ENCODE measurements at regions not wholly inside any gene's neighbourhood (a gene's known extent, or its start where the extent isn't known, plus 50 kb on each side); places are given as distances from the start of the nearest gene placed in this dataset.

DNA sequence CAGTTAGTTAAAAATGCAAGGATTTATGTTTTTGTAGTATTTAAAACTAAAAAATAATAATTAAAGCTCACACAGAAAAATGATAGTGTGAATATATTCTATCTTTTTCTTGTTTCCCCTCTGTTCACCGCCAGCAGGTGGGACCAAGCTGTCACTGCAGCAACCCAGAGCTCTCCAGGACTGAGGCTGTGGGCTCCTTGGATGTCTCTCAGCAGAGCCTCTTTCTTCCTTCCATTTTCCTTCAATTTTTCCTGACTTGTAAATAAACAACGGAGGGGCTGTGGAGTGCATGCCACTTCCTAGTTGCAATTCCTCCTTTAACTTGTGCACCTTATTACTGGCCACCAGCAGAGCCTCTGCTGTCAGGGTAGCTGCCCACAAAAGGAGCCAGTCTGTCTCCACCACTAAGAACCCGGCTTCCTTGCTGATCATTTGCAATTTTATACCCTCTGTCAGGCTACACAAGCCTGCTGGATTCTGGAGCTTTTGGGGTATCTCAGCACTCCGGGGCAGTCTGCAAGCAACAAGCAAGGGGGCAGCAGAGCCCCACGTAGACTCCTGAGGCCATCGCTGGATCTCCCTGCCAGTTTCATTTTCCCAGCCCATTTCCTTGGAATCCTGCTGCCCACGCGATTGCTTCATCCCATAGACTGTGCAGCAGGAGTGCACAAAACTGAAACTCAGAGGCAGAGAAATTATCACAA is 1467.4 kb downstream of the C4orf33 start:
- no peak for DNase-seq

DNA sequence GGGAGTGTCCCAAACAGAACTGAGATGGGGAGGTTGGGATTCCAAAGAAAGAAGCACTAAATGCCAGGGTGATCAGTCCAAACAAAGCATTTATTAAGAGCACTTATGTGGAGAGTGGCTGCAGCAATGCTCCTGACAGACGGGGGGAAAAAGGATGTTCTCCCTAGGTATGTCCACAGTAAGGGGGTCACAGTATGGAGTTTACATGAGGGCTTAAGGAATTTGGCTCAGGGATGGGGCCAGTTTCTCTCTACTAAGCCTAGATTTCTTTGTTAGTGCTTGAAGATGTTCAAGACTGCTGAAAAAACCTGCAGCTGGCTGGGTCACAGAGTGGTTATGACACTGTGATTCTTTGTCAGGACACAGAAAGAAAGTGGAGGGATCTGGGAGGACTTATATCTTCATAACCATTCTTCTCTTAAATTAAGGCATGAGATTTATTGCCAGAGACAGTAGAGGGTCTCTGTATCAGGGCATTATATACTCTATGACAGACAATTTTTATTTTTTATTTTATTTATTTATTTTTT is 1468.0 kb downstream of the C4orf33 start:
- DNase-seq = no peak

DNA sequence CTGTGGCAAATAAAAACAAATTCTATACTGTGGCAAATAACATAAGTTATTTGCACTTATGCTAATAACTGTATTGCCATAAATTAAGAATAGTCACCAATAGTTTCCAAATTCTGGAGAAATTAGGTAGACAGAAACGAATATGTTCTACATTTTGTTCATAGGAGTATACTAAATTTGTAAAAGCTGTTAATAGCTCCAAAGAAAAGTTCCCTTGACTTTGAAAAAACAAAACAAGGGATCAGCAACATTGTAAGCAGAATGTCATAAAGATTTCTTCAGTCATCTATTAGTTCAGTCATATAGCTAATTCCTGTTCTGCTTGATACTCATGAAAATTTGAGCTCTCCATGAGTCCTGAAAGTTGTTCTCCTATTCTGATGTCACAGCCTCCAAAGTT is 1472.8 kb downstream of the C4orf33 start:
- no peak for DNase-seq

DNA sequence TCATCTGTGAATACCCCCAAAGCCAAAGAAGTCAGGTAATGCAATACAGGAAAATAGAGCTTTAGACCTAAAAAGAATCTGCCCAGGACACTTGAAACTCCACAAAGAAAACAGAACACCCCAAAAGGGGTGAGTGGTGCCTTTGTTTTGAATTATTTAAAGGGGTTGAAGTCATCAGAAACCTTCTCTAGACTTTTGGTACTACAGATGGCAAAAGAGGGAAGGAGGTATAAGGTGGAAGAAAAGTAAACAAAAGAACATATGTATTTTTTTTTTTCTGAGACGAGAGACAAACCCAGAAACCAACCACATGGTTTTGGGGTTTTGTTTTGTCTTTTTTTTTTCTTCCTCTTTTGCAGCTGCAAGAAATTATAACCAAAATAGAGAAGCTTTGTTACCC is 1477.8 kb downstream of the C4orf33 start:
- no peak for DNase-seq

DNA sequence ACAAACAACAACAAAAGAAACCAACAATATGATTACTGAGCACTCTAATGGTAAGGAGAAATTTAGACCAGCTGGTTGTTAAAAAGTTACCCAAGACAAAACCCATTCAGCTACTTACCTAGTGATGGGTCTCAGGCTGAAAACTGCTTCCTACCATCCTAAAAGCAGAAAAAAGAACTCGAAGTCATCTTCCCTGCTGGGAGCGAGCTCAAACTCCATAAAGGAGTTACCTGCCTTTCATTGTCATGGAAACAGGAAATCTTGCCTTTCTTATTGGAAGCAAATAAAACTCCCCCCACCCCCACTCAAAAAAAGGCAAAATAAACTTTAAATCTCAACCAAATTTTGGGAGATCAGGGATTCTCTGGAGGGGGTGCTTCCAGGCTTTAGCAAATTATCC is 1478.3 kb downstream of the C4orf33 start:
- DNase-seq = no peak

DNA sequence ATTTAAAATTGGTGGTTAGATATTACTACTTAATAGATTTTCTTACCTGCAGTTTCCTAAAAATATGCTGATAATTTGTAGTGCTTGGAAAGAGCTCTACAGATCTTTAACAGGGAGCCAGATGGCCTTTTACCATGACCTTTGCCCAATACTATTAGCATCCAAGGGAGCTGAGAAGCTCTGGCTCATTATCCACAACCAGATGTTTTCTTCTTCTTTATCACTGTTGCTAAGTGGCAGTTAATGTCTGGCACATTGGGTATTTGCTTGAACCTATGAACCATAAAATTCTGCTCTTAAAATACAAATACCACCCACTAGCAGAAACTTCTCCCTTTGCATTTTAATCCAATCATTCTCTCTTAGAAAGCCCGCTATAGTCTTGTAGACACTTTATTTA is 1480.3 kb downstream of the C4orf33 start:
- DNase-seq = no peak

DNA sequence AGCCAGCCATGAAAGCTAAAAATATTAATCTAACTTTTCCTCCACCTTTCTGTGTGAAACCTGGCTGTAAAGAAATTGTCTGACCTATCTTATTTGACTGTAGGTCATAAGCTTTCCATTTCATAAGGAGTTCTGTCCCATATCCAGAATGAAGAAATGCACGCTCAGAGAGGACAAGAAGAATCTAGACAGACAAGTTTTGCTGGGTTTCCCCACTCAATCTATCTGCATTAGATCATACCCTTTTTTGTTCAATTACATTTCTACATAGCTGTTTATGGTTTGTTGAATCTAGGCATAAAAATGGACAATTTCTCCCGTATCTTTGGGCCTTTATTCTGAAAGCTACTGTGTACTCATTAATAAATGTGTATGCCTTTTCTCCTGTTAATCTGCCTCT is 1495.1 kb downstream of the C4orf33 start:
- DNase-seq = no peak

DNA sequence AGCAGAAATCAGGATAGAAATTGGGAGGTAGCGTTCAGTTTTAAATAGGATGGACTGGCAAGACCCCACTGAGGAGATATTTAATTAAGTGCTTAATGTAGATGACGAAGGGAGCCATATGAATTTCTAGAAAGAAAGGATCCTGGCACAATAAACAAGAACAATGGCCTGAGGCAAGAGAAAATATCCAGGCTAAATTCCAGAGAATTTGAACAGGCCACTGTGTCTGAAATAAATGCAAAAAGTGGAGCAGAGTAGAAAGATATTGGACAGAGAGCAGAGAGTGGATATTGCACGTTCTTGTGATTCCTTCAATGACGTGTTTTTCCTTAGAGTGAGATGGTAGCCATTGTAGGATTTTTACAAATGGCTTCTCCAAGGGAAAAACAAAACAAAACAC is 1504.8 kb downstream of the C4orf33 start:
- no peak for DNase-seq

DNA sequence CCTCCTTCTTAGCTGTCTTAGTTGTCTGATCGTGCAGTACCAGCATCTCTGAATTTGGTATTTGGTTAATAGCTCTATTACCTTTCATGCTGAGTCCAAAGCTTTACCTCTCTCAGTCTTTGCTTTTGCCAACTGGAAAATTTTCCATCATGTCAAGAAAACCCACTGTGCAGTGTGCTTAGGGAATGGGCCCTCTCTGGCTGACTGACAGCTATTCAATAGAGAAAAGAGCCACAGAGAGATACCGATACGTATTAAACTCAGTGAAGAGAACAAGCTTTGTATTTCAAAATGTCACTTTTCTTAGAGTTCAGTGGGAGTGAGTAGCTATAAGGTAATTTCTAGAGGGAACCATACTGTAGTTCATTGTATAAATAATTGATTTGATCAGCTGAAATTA is 1507.1 kb downstream of the C4orf33 start:
- DNase-seq = no peak

DNA sequence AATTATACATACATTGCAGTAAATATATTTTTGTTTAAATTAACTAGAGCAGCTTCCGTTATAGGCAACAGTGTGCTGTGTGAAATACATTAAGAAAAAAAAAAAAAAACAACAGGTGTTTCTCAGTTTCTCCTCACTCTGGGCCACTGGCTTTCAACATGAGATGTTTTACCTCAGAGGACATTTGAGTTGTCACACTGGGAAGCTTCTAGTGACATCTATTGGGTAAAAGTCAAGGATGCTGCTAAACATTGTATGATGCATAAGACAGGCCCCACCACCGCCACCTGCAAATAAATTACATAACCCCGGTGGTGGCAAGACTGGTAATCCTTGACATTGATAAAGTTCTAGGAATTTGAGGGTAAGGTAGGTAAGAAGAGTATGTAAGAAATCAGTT is 1512.2 kb downstream of the C4orf33 start:
- no peak for DNase-seq

DNA sequence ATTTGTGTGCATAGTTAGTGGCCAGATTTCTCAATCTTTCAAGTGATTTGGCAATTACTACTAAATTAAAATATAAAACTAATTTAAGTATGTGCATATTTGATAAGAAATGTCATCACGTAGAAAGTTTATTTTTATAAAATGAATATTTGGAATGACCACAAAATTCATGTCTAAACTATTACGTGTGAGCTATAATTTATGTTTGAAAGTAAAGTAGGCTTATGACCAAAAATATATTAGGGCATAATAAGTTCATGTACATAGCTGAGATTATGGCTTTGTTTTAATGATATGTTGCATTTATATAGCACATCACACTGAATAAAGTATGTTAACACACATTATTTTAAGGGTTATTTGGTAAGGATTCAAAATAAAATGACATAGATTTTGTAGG is 1532.6 kb downstream of the C4orf33 start:
- no peak for DNase-seq

DNA sequence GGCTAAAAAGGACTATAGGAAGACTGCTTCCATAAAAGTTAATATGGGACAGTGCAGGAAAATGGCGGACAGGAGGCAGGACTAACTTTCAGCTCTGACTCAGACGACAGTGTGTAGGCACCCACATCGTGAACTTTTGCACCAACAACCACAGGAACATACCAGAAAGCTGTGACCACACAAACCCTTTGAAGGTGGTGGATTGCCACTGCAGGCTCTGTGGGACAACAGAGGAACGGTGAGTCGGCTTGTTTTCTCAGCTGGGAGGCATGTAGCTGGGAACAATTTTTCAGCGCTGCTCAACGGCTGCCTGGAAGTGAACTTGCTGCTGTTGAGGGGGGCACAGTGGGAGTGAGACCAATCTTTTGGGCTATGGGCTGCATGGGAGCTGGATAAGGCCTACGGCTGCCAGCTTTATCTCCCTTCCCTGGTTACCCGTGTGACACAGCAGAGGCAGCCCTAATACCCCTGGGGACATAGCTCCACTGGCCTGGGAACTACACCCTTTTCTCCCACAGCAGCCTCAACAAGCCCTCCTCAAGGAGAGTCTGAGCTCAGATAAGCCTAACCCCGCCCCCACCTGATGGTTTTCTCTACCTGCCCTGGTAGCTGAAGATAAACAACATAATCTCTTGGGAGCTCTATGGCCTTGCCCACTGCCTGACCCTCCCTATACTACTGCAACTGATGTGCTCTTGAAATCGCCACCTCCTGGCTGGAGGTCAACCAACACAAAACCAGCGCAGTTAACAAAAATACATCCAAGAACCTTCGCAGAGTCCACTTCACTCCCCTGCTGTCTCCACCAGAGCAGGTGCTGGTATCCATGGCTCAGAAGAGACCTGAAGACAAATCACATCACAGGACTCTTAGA is 1537.0 kb downstream of the C4orf33 start:
- DNase-seq = no peak

DNA sequence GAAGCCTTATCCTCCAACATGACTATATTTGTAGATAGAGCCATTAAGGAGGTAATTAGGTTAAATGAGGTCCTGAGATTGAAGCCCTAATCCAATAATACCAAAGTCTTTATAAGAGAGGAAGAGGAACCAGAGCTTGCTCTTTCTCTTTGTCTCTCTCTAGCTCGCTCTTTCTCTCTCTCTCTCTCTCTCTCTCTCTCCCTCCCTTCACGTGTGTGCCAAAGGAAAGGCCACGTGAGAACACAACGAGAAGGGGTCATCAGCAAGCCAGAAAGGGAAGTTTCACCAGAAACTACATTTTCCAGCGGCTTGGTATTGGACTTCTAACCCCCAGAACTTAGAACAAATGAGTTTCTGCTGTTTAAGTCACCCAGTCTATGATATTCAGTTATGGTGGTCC is 1540.5 kb downstream of the C4orf33 start:
- DNase-seq = no peak

DNA sequence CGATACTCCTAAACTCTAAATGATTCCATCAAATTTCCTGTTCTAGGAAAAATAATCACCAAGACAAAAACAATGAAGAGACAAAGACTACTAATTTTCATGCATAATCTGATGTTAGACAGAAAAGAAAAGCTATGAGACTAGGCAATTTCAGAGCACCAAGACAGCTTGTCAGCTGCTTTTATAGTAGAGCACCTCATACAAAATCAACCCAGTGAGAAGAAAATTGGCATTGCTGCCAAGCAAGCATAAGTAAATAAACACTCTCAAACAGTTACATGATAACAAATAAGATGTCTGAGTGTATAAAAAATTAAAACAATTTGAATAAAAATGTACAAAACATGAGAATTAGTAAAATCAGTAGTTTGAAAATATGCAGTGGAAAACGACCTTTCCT is 1544.6 kb downstream of the C4orf33 start:
- DNase-seq = no peak

DNA sequence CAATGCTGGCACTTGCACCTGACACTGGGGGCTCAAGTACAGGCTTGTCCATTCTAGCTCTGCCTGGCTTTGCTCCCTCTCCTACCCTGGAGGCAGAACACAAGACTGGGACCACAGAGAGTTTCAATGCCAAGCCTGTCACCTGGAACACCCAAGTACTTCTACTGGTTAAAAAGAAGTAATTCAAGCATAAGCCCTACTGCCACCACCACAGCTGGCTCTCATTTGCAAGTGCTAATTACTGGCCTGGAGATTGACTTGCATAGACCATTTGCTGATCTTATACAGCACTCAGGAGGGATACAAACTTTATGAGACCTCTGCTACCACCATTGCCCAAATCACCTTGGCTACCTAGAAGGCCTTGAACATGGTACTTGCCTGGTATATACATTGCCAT is 1550.9 kb downstream of the C4orf33 start:
- no peak for DNase-seq

DNA sequence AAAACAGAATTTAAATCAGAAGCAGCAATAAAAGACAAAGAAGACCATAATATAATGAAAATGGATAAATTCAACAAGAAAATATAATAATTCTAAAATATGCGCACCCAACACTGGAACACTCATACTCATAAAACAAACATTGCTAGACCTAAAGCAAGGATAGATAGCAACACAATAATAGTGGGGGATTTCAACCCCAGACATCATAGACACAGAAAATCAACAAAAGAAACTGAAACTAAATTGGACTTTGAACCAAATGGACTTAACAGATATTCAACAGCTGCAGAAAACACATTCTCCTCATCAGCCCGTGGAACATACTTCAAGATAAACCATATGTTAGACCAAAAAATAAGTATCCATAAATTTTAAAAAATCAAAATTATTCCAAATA is 1552.6 kb downstream of the C4orf33 start:
- no peak for DNase-seq

DNA sequence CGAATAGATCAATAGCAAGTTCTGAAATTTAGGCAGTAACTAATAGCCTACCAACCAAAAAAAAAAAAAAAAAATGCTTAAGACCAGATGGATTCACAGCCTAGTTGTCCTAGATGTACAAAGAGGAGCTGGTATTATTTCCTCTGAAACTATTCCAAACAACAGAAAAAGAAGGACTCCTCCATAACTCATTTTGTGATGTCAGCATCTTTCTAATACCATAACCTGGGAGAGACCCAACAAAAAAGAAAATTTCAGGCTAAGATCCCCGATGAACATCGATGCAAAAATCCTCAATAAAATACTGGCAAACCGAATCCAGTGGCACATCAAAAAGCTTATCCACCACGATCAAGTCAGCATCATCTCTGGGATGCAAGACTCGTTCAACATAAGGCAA is 1557.9 kb downstream of the C4orf33 start:
- DNase-seq = no peak

DNA sequence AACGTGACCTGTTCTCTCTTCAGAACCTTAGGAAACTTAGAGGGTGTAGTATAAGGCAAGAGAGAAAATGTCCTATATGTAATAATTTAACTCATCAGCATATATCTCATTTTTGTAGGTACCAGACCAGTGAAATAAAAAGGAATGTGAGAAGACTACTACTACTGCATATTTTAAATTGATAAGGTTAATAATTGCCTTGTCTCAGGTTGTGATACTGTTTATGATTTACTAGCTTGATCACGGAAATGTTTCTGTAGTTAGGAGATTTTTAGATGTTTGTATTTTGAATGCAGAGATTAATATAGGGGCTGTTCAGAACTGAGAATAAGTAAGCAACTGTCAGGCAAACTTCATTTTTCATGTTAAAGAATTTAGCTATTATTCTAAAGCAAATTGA is 1563.4 kb downstream of the C4orf33 start:
- DNase-seq = no peak

DNA sequence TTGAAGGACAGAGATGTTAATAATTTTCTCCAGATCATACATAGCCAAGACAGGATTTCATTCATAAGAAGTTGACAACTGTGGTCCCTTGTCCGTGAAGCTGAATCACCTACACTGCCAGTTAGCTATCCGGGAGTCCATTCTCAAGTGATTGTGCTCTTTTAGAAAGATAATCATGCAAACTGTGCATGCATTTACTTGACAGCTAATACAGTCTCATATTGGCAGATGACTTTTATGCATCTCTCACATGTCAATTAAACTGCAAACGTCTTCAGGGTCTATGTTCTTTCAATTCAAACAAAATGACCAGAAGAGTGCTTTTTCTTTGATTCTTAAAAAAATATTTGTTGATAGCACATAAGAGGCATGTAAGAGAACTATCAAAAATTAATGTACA is 1572.9 kb downstream of the C4orf33 start:
- DNase-seq = no peak

DNA sequence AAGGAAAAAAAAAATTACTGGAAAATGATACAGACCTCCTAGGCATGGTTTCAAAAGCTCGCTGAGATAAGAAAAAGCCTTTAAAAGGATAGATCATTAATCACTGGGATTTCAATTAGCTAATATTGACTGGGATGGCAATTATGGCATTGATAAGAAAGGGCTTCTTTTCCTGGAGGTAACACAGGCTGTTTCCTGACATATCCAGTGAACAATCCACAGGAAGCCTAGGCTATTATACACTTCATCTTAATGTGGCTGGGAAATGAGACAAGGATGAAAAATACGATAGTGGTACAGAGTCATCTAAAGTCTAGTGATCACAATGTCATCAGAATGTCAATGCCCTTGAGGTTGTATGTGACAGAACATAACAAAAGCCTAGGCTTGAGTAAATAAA is 1579.3 kb downstream of the C4orf33 start:
- no peak for DNase-seq

DNA sequence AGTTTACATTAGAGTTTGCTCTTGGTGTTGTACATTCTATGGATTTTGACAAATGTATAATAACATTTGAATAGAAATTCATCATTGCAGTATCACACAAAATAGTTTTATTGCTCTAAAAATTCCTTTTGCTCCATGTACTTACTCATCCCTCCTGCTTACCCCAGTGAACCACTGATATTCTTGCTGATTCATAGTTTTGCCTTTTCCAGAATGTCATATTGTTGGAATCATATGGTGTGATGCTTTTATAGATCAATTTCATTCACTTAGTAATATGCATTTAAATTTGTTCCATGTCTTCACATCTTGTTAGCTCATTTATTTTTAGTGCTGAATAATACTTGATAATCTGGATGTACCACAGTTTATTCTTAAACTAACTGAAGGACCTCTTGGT is 1593.2 kb downstream of the C4orf33 start:
- DNase-seq = no peak

DNA sequence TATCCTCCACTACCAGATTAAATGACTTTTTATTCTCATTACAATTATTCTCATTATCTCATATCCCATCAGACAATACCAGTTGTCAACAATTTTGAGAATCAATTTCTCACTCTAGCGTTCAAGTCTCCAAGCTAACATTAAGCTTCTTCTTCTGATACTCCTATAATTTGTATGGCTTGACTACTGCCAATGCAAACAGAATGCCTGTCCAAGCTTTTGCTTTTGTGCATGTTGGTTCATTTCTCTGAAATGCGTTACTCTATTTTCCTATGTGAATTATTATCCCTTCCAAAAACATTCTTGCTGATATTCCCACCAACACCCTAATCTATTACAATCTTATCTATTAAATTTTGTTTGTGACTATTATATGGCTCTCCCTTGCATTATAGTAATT is 1602.3 kb downstream of the C4orf33 start:
- DNase-seq = no peak

DNA sequence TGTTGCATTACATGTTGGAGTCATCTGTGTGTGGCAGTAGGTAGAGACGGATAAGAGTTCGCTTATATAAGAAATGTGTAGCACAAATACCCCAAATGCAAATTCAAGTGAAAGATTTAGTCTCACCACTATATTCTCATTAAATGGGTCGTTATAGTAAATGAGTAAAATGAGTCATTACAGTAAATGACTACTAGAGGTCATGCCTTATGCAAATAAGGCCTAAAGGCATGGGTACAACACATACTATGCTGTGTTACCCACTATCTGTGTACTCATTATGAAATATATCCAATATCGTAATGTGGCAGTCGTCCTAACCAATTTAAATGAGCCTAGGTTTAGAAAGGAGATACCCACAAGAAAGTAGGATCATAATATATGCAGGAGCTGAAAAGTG is 1603.1 kb downstream of the C4orf33 start:
- DNase-seq = no peak

DNA sequence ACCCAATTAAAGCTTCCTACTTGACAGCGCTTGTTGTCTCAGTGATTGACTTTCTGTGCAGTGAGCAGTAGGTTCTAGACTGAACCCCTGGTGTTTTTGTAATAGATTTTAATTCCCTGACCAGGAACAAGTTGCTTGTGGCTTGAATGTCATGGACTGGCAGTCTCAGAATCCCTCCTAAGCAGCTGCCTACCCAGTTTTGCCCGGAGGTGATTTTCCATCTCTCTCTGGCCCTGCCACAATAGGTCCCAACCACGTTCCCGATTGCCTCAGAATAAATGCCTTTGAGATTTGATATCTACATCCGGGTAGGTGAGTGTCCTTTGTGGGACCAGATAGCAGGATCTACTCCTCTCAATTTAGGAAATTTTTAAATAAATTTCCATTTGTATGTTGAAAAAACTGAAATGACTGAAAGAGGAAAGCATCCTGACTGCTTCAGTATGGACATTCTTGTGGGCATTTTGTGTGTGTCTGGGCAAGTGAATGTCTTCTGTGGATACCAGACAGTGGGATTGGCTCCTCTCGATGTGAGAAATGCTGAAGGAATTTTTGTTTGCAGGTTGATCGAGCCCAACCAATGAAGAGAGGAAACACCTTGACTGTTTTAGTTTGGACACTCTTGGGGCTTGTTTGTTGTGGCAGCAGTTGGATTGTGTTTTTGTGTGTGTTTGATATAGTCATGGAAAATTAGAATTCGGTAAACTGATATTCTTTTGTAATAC is 1607.4 kb downstream of the C4orf33 start:
- DNase-seq = no peak

Data from activated T-cell treated with anti-CD3 and anti-CD28 coated beads, Interleukin-2, amount 50 U/mL, for 48 hours (primary cell).